Vagina (tissue), 2 donors: ENCODE measurements at regions not wholly inside any gene's neighbourhood (a gene's known extent, or its start where the extent isn't known, plus 50 kb on each side); places are given as distances from the start of the nearest gene placed in this dataset.
"Not testable (repeated sequence)": the region's sequence is repeated elsewhere in the genome, so short reads cannot be mapped to it uniquely, and the experiment has no call there.

Source experiments
- DNase-seq, 2 donors: peaks; one replicate each; pipeline ENCODE4 v3.0.0-alpha.2; 2017; ENCODE audit errors: extremely low spot score in 2 of 2
- H3K27ac ChIP-seq: fragments of 200-600 bp; sonication (generic); one replicate; pipeline ENCODE4 v1.5.1; 2019
- H3K27me3 ChIP-seq: fragments of 200-600 bp; sonication (generic); one replicate; pipeline ENCODE4 v1.5.1; 2019
- H3K36me3 ChIP-seq, 2 donors: fragments of 200-600 bp; sonication (generic); one replicate each; pipeline ENCODE4 v1.5.1; 2017 to 2019
- H3K4me1 ChIP-seq: fragments of 200-600 bp; sonication (generic); one replicate; pipeline ENCODE4 v1.5.1; 2019
- H3K4me3 ChIP-seq, 2 donors: fragments of 200-600 bp; sonication (generic); 1 replicate in 1 of 2; 2 replicates in 1 of 2; pipeline ENCODE4 v1.5.1; 2016 to 2019
- H3K9me3 ChIP-seq: fragments of 200-600 bp; sonication (generic); one replicate; pipeline ENCODE4 v1.5.1; 2019
- POLR2A ChIP-seq, 2 donors: fragments of 450-650 bp; IDR thresholded peaks; one replicate each; pipeline ENCODE4 v1.6.1; 2017; ENCODE audit warnings: antibody characterized with exemption in 2 of 2, mild to moderate bottlenecking in 2 of 2, moderate library complexity in 2 of 2
- POLR2AphosphoS5 ChIP-seq, 2 donors: sonication (generic); formaldehyde crosslinking; IDR thresholded peaks; one replicate each; pipeline ENCODE4 v1.9.0; 2017; ENCODE audit warnings: antibody characterized with exemption in 2 of 2, mild to moderate bottlenecking in 2 of 2, low read depth in 1 of 2; ENCODE audit not compliant: insufficient read depth in 1 of 2
- intact Hi-C: fragments of 100-400 bp; cut with DNase I; formaldehyde crosslinking; loops from one replicate; pipeline ENCODE4 v1.15.1; 2023
- TF ChIP-seq, protein P1 (sequence below), 3 experiments: fragments of 450-650 bp in 2 of 3; fragments of 200-600 bp in 1 of 3; sonication (generic) in 1 of 3; IDR thresholded peaks; one replicate each; pipeline ENCODE4 v1.5.1; 2017 to 2019; ENCODE audit warnings: antibody characterized with exemption in 3 of 3, mild to moderate bottlenecking in 2 of 3, moderate library complexity in 2 of 3

DNA sequence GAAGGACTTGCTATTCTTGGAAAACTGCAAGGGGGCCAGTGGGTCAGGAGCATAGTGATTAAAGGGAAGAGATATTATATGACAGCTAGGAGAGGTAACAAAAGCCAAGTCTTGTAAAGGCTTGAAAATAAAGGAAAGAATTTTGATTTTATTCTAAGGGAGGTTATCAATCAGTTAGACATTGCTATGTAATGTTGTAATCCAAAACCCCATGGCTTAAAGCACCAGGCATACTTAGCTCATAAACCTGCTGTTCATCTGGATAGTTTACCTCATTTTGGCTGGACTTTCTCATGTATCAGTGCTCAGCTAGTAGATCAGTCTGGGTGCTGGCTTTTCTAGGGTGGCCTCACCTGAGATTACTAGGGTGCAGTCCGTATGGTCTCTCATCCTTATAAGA, 680.9 kb upstream of the LMO3 start:
- DNase-seq = no peak
- Histone ChIP-seq H3K4me3 (no peak overlapping the region), H3K9me3 (peaks cover 8% of the 10 kb centered on the region), H3K27ac (no peak overlapping the region), H3K4me1 (no peaks in the 10 kb centered on the region), H3K27me3 (no peaks in the 10 kb centered on the region), H3K36me3 (no peaks in the 10 kb centered on the region)
- no peak for TF ChIP-seq POLR2A (IDR thresholded peaks at IDR 0.05)
- TF ChIP-seq, protein P1, sequence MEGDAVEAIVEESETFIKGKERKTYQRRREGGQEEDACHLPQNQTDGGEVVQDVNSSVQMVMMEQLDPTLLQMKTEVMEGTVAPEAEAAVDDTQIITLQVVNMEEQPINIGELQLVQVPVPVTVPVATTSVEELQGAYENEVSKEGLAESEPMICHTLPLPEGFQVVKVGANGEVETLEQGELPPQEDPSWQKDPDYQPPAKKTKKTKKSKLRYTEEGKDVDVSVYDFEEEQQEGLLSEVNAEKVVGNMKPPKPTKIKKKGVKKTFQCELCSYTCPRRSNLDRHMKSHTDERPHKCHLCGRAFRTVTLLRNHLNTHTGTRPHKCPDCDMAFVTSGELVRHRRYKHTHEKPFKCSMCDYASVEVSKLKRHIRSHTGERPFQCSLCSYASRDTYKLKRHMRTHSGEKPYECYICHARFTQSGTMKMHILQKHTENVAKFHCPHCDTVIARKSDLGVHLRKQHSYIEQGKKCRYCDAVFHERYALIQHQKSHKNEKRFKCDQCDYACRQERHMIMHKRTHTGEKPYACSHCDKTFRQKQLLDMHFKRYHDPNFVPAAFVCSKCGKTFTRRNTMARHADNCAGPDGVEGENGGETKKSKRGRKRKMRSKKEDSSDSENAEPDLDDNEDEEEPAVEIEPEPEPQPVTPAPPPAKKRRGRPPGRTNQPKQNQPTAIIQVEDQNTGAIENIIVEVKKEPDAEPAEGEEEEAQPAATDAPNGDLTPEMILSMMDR (IDR thresholded peaks at IDR 0.05) = no peak
- no peak for TF ChIP-seq POLR2AphosphoS5 (IDR thresholded peaks at IDR 0.05; ENCODE audit: insufficient read depth in 1 of 2, low read depth in 1 of 2)
- intact Hi-C loops = no loop called here

DNA sequence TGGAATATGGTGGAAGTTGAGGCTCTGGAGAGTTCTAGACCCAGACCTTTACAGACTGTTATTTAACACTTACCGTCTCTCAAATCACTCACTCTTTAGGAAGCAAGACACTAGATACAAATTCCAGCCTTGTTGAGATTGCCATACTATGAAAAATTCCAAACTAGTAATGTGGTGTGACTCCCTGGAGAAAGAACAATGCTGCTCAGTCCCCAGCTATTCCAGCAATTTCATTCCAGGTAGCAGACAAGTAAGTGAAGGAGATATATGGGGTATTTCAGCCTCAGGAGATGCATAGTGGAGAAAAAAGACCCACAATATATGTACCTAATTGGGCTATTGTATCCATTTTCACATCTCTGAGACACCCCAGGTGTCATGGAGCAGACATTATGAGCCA, 678.9 kb upstream of the LMO3 start:
- intact Hi-C loops = no loop called here
- Histone ChIP-seq H3K27ac (no peak overlapping the region), H3K27me3 (no peaks in the 10 kb centered on the region), H3K4me1 (no peaks in the 10 kb centered on the region), H3K9me3 (peaks cover 8% of the 10 kb centered on the region), H3K36me3 (no peaks in the 10 kb centered on the region), H3K4me3 (no peak overlapping the region)
- no peak for TF ChIP-seq POLR2A (IDR thresholded peaks at IDR 0.05)
- TF ChIP-seq POLR2AphosphoS5 (IDR thresholded peaks at IDR 0.05; ENCODE audit: insufficient read depth in 1 of 2, low read depth in 1 of 2) = no peak
- TF ChIP-seq, protein P1 (IDR thresholded peaks at IDR 0.05) = no peak
- DNase-seq = no peak

DNA sequence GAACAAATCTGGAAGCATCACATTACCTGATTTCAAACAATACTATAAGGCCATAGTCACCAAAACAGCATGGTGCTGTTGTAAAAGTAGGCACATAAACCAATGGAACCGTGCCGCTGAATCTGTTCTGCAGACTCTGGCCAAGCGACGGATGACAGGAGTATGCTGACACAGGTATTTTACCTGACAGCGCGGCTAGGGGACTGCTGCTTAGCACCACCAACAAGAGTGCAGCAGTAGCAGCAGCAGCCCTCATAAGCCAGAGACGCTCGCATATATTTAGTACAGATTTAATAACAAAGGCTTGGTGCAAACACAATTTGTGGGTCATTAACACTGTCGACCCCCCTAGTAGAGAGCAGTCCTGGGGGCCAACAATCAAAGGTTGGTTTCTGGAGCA, 677.6 kb upstream of the LMO3 start:
- TF ChIP-seq POLR2AphosphoS5 (IDR thresholded peaks at IDR 0.05; ENCODE audit: insufficient read depth in 1 of 2, low read depth in 1 of 2) (no peak), POLR2A (IDR thresholded peaks at IDR 0.05) (no peak)
- TF ChIP-seq, protein P1 (IDR thresholded peaks at IDR 0.05) = no peak
- H3K4me1 ChIP-seq = no peaks in the 10 kb centered on the region
- no peaks in the 10 kb centered on the region for H3K36me3 ChIP-seq

DNA sequence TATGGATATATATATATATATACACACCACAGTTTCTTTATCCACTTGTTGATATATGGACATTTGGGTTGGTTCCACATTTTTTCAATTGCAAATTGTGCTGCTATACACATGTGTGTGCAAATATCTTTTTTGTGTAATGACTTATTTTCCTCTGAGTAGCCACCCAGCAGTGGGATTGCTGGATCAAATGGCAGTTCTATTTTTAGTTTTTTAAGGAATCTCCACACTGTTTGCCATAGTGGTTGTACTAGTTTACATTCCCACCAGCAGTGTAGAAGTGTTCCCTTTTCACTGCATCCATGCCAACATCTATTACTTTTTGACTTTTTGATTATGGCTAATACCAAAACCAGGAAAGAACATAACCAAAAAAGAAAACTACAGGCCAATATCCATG, 676.2 kb upstream of the LMO3 start:
- not testable (repeated sequence) for H3K36me3 ChIP-seq

More for the DNA sequence above, 677.6 kb upstream of the LMO3 start:
- Histone ChIP-seq H3K27me3 (no peaks in the 10 kb centered on the region), H3K4me3 (no peak overlapping the region), H3K27ac (no peak overlapping the region), H3K9me3 (peaks cover 8% of the 10 kb centered on the region)
- no peak for DNase-seq
- intact Hi-C loops = no loop called here

DNA sequence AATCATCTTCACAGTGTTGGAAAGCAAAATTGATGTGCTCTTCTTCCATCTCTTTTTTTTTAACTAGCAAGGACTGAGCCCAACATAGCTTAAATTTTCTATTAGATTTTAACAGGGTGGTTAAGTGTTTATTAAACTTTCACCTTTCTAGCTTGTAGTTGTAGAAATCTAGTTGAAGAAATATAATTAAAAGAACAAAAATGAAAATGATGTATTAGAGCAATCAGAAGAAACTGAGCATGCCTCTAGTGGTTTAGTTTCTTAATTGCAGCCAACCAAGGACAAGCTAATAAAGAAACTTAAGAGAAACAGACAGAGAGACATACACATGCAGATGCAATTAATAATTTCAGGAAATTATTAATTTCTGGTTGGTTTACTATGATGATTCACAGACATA, 673.0 kb upstream of the LMO3 start:
- no peaks in the 10 kb centered on the region for H3K36me3 ChIP-seq
- H3K27ac ChIP-seq = no peak overlapping the region
- no peak for DNase-seq
- TF ChIP-seq POLR2A (IDR thresholded peaks at IDR 0.05) = no peak
- TF ChIP-seq POLR2AphosphoS5 (IDR thresholded peaks at IDR 0.05; ENCODE audit: insufficient read depth in 1 of 2, low read depth in 1 of 2) = no peak
- TF ChIP-seq, protein P1 (IDR thresholded peaks at IDR 0.05) = no peak
- no peaks in the 10 kb centered on the region for H3K27me3 ChIP-seq
- intact Hi-C loops = no loop called here
- no peaks in the 10 kb centered on the region for H3K9me3 ChIP-seq
- H3K4me3 ChIP-seq = no peak overlapping the region
- no peaks in the 10 kb centered on the region for H3K4me1 ChIP-seq

More for the DNA sequence above, 676.2 kb upstream of the LMO3 start:
- H3K4me1 ChIP-seq, H3K27ac ChIP-seq, DNase-seq, H3K4me3 ChIP-seq, H3K27me3 ChIP-seq, intact Hi-C loops, H3K9me3 ChIP-seq: not testable (repeated sequence)

DNA sequence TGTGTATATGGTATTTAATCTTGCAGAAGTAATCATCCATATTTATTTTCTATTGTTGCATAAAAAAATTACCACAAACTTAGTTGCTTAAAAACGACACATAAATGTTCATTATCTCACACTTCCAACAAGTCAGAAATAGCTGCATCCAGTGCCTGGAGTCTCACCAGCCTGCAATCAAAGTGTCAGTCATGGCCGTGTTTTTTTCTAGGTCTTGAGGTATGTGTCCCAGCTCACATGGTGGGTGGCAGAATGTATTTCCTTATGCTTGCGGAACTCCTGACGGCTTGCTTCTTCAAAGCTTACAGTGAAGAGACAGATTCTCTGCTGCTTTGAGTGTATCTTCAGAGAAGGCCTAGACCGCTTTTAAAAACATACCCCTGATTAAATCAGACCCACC, 670.2 kb upstream of the LMO3 start:
- Histone ChIP-seq H3K4me3 (no peak overlapping the region), H3K36me3 (no peaks in the 10 kb centered on the region), H3K4me1 (no peaks in the 10 kb centered on the region), H3K27me3 (no peaks in the 10 kb centered on the region), H3K9me3 (no peaks in the 10 kb centered on the region), H3K27ac (no peak overlapping the region)
- DNase-seq = no peak
- TF ChIP-seq POLR2AphosphoS5 (IDR thresholded peaks at IDR 0.05; ENCODE audit: insufficient read depth in 1 of 2, low read depth in 1 of 2) = no peak
- TF ChIP-seq, protein P1 (IDR thresholded peaks at IDR 0.05) = no peak
- TF ChIP-seq POLR2A (IDR thresholded peaks at IDR 0.05) = no peak
- intact Hi-C loops = no loop called here
